HUES6 (cell line): ENCODE measurements at regions not wholly inside any gene's neighbourhood (a gene's known extent, or its start where the extent isn't known, plus 50 kb on each side); places are given as distances from the start of the nearest gene placed in this dataset.

Source experiments
- H3K27ac ChIP-seq: 2 replicates; pipeline ENCODE4 v1.7.0; 2013; ENCODE audit warnings: low read depth, mild to moderate bottlenecking, low read length, inconsistent platforms
- H3K27me3 ChIP-seq: 2 replicates; pipeline ENCODE4 v1.6.1; 2013; ENCODE audit warnings: low read length; ENCODE audit not compliant: control insufficient read depth, insufficient read depth
- H3K36me3 ChIP-seq: 2 replicates; pipeline ENCODE4 v1.6.1; 2013; ENCODE audit warnings: low read length; ENCODE audit not compliant: control insufficient read depth, insufficient read depth
- H3K4me1 ChIP-seq: 2 replicates; pipeline ENCODE4 v1.6.1; 2013; ENCODE audit warnings: low read length; ENCODE audit not compliant: control insufficient read depth, insufficient read depth
- H3K4me3 ChIP-seq: 2 replicates; pipeline ENCODE4 v1.5.1; 2013; ENCODE audit warnings: low read depth, low read length
- H3K9ac ChIP-seq: one replicate; pipeline ENCODE4 v1.6.1; 2013; ENCODE audit warnings: mild to moderate bottlenecking, low read length
- H3K9me3 ChIP-seq: 2 replicates; pipeline ENCODE4 v1.6.1; 2013; ENCODE audit warnings: low read depth, low read length; ENCODE audit not compliant: control insufficient read depth, insufficient read depth

DNA sequence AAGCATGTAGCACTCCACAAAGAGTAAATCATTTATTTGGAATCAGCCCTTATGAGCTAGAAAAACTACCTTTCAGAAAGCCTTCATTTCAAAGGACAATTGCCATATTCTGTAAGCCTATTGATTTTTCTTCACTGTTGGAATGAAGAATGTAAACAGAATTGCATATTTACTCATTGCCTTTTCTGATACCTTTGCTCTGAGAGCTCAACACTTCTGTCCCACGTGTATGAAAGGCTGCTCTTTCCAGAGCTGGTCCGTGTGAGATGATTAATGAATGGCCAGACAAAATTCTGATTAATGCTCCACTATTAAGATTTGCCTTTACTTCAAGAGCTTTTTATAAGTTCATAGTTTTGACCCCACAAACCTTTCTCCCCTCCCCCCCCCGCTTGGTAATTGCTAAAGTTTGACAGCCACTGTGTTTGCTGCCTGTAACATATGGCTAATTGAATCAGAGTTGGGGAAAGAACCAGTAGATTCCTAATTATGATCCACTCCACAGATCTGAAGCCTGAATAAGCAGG lies 63.0 kb upstream of the PLEKHA5 start:
- Histone ChIP-seq H3K4me1 (peaks cover 26% of the 10 kb centered on the region), H3K9me3 (no peaks in the 10 kb centered on the region), H3K36me3 (no peaks in the 10 kb centered on the region), H3K9ac (no peak overlapping the region), H3K27ac (no peak overlapping the region), H3K27me3 (no peaks in the 10 kb centered on the region), H3K4me3 (no peak overlapping the region)

DNA sequence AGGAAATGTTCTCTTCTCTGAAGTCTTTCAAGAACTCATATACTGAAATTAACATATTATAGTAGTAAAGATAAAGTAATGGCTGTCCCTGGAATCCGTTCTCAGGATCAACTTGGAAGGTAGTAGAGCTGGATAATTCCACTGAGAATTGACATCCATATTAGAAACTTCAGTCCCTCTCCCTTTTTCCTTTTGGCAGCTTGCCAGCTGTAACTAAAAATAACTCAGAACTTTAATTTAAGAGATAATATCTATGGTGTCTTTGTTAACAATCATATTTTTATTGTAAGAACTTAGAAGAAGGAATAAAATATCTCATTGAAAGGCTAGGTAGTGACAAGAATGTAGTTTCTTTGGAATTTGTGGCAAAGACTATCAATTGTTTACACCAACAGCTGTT lies 61.4 kb upstream of the PLEKHA5 start:
- no peaks in the 10 kb centered on the region for H3K36me3 ChIP-seq

DNA sequence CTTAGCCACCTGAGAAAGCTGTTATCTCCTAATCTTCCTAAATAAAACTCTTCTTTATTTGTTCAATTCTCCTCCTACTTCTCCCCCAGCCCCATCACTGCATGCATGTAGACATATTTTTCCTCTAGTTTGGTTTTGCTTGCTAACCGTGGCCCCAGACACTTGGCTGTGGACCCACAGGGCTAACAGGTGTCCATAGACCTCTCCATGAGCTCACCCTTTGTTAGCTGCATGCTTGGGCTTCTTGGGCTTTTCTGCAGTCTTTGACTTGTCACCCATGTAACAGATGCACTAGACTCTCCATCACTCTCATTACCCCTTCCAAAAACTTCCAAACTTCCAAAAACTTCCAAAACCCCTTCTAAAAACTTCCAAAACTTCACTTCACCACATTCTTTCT lies 59.2 kb upstream of the PLEKHA5 start:
- no peaks in the 10 kb centered on the region for H3K27me3 ChIP-seq
- no peaks in the 10 kb centered on the region for H3K9me3 ChIP-seq
- H3K36me3 ChIP-seq, result no peaks in the 10 kb centered on the region
- H3K27ac ChIP-seq, result no peak overlapping the region
- peaks cover 17% of the 10 kb centered on the region for H3K4me1 ChIP-seq
- no peak overlapping the region for H3K9ac ChIP-seq
- no peak overlapping the region for H3K4me3 ChIP-seq

More for the DNA sequence above, 61.4 kb upstream of the PLEKHA5 start:
- Histone ChIP-seq H3K27ac (no peak overlapping the region), H3K9me3 (no peaks in the 10 kb centered on the region), H3K4me1 (peaks cover 26% of the 10 kb centered on the region), H3K4me3 (no peak overlapping the region), H3K9ac (no peak overlapping the region), H3K27me3 (no peaks in the 10 kb centered on the region)

DNA sequence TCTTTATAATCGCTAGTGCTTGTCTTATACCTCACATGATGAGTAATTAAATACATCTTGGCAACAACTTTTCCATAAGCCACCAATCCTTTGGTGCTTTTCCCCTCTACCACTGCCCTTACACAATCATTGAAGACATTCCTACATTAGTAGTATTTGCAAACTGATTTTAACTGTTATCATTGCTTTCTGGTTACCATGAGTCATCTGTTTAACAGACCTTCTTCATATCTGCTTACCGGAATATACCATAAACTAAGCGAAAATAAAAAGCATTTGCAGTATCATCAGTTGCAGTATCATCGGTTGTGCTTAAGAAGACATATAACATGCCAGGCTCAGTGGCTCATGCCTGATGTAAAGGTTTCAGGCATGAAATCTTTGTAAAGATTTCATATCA lies 54.8 kb upstream of the PLEKHA5 start:
- Histone ChIP-seq H3K9me3 (no peaks in the 10 kb centered on the region), H3K9ac (no peak overlapping the region), H3K4me3 (no peak overlapping the region), H3K4me1 (no peaks in the 10 kb centered on the region), H3K27me3 (no peaks in the 10 kb centered on the region), H3K36me3 (no peaks in the 10 kb centered on the region), H3K27ac (no peak overlapping the region)

DNA sequence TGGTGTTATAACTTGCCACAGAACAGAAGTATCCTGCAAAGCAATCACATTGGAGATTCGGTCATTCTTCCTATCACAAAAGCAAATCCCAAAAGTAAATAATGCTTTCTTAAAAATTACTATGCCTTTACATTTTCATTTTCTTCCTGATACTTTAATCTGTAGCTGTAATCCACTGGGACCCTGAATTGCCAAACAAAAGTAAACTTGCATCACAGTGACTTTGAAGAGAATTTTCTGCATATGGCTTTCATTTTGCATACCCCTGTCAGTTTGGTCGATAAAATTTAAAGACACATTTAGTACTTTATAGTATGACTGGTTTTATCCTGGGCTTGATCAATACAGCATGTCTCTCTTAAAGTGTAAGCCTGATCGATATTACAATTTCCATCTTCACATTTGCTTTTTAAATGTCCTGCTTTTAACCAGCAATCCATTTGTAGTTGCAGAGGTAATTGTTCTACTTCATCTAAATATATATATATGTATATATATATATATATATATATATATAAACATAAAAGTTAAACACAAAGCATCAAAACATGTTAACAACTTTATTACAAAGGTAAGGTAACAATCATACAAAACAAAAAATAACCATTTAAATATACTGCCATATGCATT lies 53.7 kb upstream of the PLEKHA5 start:
- Histone ChIP-seq H3K27ac (no peak overlapping the region), H3K27me3 (no peaks in the 10 kb centered on the region), H3K4me1 (no peaks in the 10 kb centered on the region), H3K9me3 (no peaks in the 10 kb centered on the region), H3K9ac (no peak overlapping the region), H3K4me3 (no peak overlapping the region), H3K36me3 (no peaks in the 10 kb centered on the region)
